ENCODE measurements at regions not wholly inside any gene's neighbourhood (a gene's known extent, or its start where the extent isn't known, plus 50 kb on each side); places are given as distances from the start of the nearest gene placed in this dataset.

- TF ChIP-seq YY1 (IDR thresholded peaks at IDR 0.05): no peak
- H3K4me1 ChIP-seq (ENCODE audit: control insufficient read depth in 4 of 4, insufficient read depth in 4 of 4, low read length in 3 of 4): no peaks in the 10 kb centered on the region
- DNase-seq (ENCODE audit: low spot score): no peak
- no peak overlapping the region for H3K9ac ChIP-seq (ENCODE audit: low read depth in 1 of 2, low read length in 2 of 2)
- H3K9me3 ChIP-seq (ENCODE audit: control insufficient read depth in 4 of 4, low read length in 3 of 4): no peaks in the 10 kb centered on the region
- H3K27ac ChIP-seq (ENCODE audit: low read depth in 1 of 2, low read length in 2 of 2): no peak overlapping the region
- H3K4me3 ChIP-seq (ENCODE audit: low read depth in 1 of 3, low read length in 3 of 3): no peak overlapping the region
- no peaks in the 10 kb centered on the region for H3K36me3 ChIP-seq (ENCODE audit: control insufficient read depth in 4 of 4, insufficient read depth in 3 of 4, low read depth in 1 of 4, low read length in 3 of 4)
- 81% methylated on average over 2 of the region's 2 CpGs for WGBS
- no peaks in the 10 kb centered on the region for H3K27me3 ChIP-seq (ENCODE audit: control insufficient read depth in 4 of 4, insufficient read depth in 4 of 4, low read length in 3 of 4)
Measured at GRCh38 chr18:66780609-66781008, 176.7 kb upstream of the CDH19 start.

GRCh38 chr18:66778048-66778447, 174.2 kb upstream of the CDH19 start:
- WGBS: 93% methylated on average over 3 of the region's 3 CpGs
- H3K27ac ChIP-seq (ENCODE audit: low read depth in 1 of 2, low read length in 2 of 2): no peak overlapping the region
- no peak overlapping the region for H3K9ac ChIP-seq (ENCODE audit: low read depth in 1 of 2, low read length in 2 of 2)
- no peaks in the 10 kb centered on the region for H3K4me1 ChIP-seq (ENCODE audit: control insufficient read depth in 4 of 4, insufficient read depth in 4 of 4, low read length in 3 of 4)
- TF ChIP-seq FOXA2 (IDR thresholded peaks at IDR 0.05) (no peak), REST (IDR thresholded peaks at IDR 0.05) (no peak)
- TF ChIP-seq, protein P1, sequence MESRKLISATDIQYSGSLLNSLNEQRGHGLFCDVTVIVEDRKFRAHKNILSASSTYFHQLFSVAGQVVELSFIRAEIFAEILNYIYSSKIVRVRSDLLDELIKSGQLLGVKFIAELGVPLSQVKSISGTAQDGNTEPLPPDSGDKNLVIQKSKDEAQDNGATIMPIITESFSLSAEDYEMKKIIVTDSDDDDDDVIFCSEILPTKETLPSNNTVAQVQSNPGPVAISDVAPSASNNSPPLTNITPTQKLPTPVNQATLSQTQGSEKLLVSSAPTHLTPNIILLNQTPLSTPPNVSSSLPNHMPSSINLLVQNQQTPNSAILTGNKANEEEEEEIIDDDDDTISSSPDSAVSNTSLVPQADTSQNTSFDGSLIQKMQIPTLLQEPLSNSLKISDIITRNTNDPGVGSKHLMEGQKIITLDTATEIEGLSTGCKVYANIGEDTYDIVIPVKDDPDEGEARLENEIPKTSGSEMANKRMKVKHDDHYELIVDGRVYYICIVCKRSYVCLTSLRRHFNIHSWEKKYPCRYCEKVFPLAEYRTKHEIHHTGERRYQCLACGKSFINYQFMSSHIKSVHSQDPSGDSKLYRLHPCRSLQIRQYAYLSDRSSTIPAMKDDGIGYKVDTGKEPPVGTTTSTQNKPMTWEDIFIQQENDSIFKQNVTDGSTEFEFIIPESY (IDR thresholded peaks at IDR 0.05): no peak
- TF ChIP-seq, protein P2, sequence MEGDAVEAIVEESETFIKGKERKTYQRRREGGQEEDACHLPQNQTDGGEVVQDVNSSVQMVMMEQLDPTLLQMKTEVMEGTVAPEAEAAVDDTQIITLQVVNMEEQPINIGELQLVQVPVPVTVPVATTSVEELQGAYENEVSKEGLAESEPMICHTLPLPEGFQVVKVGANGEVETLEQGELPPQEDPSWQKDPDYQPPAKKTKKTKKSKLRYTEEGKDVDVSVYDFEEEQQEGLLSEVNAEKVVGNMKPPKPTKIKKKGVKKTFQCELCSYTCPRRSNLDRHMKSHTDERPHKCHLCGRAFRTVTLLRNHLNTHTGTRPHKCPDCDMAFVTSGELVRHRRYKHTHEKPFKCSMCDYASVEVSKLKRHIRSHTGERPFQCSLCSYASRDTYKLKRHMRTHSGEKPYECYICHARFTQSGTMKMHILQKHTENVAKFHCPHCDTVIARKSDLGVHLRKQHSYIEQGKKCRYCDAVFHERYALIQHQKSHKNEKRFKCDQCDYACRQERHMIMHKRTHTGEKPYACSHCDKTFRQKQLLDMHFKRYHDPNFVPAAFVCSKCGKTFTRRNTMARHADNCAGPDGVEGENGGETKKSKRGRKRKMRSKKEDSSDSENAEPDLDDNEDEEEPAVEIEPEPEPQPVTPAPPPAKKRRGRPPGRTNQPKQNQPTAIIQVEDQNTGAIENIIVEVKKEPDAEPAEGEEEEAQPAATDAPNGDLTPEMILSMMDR (IDR thresholded peaks at IDR 0.05; ENCODE audit: low read depth, low read length, missing input control): no peak
- no peak overlapping the region for H3K4me3 ChIP-seq (ENCODE audit: low read depth in 1 of 3, low read length in 3 of 3)
- H3K9me3 ChIP-seq (ENCODE audit: control insufficient read depth in 4 of 4, low read length in 3 of 4): no peaks in the 10 kb centered on the region
- no peak for DNase-seq (ENCODE audit: low spot score)
- H3K36me3 ChIP-seq (ENCODE audit: control insufficient read depth in 4 of 4, insufficient read depth in 3 of 4, low read depth in 1 of 4, low read length in 3 of 4): no peaks in the 10 kb centered on the region
- no peaks in the 10 kb centered on the region for H3K27me3 ChIP-seq (ENCODE audit: control insufficient read depth in 4 of 4, insufficient read depth in 4 of 4, low read length in 3 of 4)

GRCh38 chr18:66769375-66769774, 165.5 kb upstream of the CDH19 start:
- H3K9ac ChIP-seq (ENCODE audit: low read depth in 1 of 2, low read length in 2 of 2): no peak overlapping the region
- no peak for DNase-seq (ENCODE audit: low spot score)
- no peaks in the 10 kb centered on the region for H3K9me3 ChIP-seq (ENCODE audit: control insufficient read depth in 4 of 4, low read length in 3 of 4)
- no peak overlapping the region for H3K27ac ChIP-seq (ENCODE audit: low read depth in 1 of 2, low read length in 2 of 2)
- H3K4me1 ChIP-seq (ENCODE audit: control insufficient read depth in 4 of 4, insufficient read depth in 4 of 4, low read length in 3 of 4): no peaks in the 10 kb centered on the region
- H3K4me3 ChIP-seq (ENCODE audit: low read depth in 1 of 3, low read length in 3 of 3): no peak overlapping the region
- H3K36me3 ChIP-seq (ENCODE audit: control insufficient read depth in 4 of 4, insufficient read depth in 3 of 4, low read depth in 1 of 4, low read length in 3 of 4): no peaks in the 10 kb centered on the region
- WGBS: 79% methylated on average over 4 of the region's 4 CpGs
- H3K27me3 ChIP-seq (ENCODE audit: control insufficient read depth in 4 of 4, insufficient read depth in 4 of 4, low read length in 3 of 4): no peaks in the 10 kb centered on the region
- TF ChIP-seq FOXA2 (IDR thresholded peaks at IDR 0.05): no peak
- TF ChIP-seq, protein P3, sequence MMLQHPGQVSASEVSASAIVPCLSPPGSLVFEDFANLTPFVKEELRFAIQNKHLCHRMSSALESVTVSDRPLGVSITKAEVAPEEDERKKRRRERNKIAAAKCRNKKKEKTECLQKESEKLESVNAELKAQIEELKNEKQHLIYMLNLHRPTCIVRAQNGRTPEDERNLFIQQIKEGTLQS (IDR thresholded peaks at IDR 0.05): no peak
- TF ChIP-seq HNF4A (conservative IDR thresholded peaks at IDR 0.05): no peak
- TF ChIP-seq SP1 (IDR thresholded peaks at IDR 0.05): no peak
- TF ChIP-seq GABPA (IDR thresholded peaks at IDR 0.05 in 1 of 2, conservative IDR thresholded peaks at IDR 0.05 in 1 of 2): no peak
- TF ChIP-seq, protein P1 (IDR thresholded peaks at IDR 0.05): no peak
- TF ChIP-seq YY1 (IDR thresholded peaks at IDR 0.05): no peak
- TF ChIP-seq, protein P2 (IDR thresholded peaks at IDR 0.05; ENCODE audit: low read depth, low read length, missing input control): no peak
- no peak for TF ChIP-seq EGR1 (IDR thresholded peaks at IDR 0.05; ENCODE audit: low read depth in 2 of 2)
- TF ChIP-seq, protein P4, sequence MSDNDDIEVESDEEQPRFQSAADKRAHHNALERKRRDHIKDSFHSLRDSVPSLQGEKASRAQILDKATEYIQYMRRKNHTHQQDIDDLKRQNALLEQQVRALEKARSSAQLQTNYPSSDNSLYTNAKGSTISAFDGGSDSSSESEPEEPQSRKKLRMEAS (IDR thresholded peaks at IDR 0.05): no peak
- TF ChIP-seq RXRA (IDR thresholded peaks at IDR 0.05): no peak
- TF ChIP-seq HNF4G (IDR thresholded peaks at IDR 0.05): no peak
- TF ChIP-seq TAF1 (conservative IDR thresholded peaks at IDR 0.05): no peak
- TF ChIP-seq JUND (IDR thresholded peaks at IDR 0.05): no peak
- no peak for TF ChIP-seq FOXA1 (IDR thresholded peaks at IDR 0.05)

All from liver (tissue), 8 donors.